ENCODE measurements at regions not wholly inside any gene's neighbourhood (a gene's known extent, or its start where the extent isn't known, plus 50 kb on each side); places are given as distances from the start of the nearest gene placed in this dataset.

DNA sequence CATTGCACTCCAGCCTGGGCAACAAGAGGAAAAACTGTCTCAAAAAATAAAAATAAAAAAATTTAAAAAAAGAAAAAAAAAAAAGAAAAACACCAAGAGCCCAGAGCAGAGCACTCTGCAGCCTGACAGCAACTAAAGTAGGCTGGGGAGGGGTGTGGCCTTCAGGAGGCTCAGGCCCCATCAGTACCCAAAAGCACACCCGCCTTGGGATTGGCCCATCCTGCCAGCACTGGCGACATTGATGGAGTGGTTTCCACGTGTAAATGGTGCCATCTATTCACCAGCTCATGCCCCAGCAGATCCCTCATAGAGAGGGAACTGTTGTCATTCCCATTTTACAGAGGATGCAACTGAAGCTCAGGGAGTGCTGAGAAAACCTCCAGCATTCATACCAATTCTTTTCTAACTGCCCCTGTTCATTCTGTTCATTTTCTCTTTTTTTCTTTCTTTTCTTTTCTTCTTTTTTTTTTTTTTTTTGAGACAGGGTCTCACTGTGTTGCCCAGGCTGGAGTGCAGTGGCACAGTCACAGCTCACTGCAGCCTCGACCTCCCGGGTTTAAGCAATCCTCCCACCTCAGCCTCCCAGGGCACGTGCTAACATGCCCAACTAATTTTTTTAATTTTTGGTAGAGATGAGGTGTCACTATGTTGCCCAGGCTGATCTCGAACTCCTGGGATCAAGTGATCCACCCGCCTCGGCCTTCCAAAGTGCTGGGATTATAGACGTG lies 89.3 kb downstream of the IRF2BPL start:
- peak overlapping the region; percentile 87 for H3K27ac ChIP-seq (ENCODE audit: low read length)
- no peaks in the 10 kb centered on the region for H3K9me3 ChIP-seq (replicated peaks; ENCODE audit: control insufficient read depth, low read depth, low read length)
- no peaks in the 10 kb centered on the region for H3K36me3 ChIP-seq (ENCODE audit: control insufficient read depth, insufficient read depth, low read length)
- peaks cover 70% of the 10 kb centered on the region for H3K4me1 ChIP-seq (ENCODE audit: control insufficient read depth, insufficient read depth, low read length)
- H3K27me3 ChIP-seq (ENCODE audit: control insufficient read depth, insufficient read depth, low read length), result no peaks in the 10 kb centered on the region
- H3K4me3 ChIP-seq (ENCODE audit: low read length), result no peak overlapping the region
- WGBS (ENCODE audit: insufficient coverage), result 75% methylated on average over 3 of the region's 10 CpGs
- DNase-seq, result no peak

DNA sequence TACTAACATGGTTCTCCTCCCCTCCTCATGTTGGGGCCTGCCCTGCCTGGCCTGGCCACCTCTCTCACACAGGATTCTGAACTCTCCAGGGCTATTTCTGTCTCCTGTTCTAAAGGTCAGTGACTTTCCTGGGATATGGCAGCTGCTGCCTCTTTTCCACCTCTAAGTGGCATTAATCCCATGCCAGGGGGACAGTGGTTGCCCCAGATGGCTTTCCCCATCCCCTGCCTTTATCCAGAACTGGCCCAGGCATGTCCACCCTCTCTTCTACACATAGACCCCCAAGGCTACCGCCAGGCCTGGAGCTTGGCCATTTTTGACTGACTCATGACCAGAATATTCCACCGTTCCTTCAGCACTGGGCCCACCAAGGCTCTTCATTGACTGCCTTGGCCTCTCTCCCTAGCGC lies 90.4 kb downstream of the IRF2BPL start:
- Histone ChIP-seq H3K36me3 (ENCODE audit: control insufficient read depth, insufficient read depth, low read length) (no peaks in the 10 kb centered on the region), H3K4me1 (ENCODE audit: control insufficient read depth, insufficient read depth, low read length) (peaks cover 70% of the 10 kb centered on the region), H3K9me3 (replicated peaks; ENCODE audit: control insufficient read depth, low read depth, low read length) (no peaks in the 10 kb centered on the region), H3K4me3 (ENCODE audit: low read length) (no peak overlapping the region), H3K27ac (ENCODE audit: low read length) (peak overlapping the region; percentile 92), H3K27me3 (ENCODE audit: control insufficient read depth, insufficient read depth, low read length) (no peaks in the 10 kb centered on the region)
- DNase-seq, result peak; percentile 38
- WGBS (ENCODE audit: insufficient coverage), result 50% methylated on average over 3 of the region's 3 CpGs

DNA sequence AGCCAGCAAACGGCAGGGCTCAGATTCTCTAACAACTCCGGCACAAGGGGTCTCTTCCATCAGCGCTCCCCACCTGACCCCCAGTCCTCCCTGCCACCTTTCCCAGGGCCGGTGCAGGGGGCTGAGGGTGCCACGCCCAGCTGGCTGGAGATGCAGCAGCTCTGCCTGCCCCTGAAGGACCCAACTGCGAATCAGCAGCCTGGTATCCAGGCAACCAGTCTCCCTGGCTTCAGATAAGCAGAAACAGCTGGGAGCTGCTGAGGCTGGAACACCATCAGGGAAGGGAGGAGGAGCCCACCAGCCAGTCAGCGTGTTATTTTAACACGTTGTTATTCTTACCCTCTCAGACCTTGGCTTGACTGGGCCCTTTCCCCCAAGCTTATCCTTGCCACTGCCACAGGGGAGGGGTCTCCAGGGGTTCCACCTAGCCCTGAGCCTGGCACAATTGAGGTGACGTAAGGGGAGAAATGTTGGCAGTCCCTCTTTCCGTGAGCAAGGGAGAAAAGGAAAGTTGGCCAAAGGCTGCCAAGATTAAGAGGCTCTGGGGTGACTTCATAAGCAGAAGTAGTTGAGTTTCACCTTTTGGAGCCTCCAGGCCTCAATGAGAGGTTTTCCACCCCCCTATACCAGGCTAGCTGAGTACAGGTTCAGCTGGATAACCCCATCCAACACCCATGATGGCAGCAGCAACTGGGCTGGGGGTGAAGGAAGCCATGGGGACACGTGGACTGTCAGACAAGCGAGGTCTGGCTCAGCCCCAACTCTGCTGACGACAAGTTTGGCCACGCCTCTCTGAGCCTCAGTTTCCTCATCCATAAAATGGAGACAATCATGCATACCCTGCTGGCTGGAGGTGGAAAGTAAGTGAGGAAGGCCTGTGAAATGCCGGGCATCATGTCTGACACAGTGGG lies 91.1 kb downstream of the IRF2BPL start:
- Histone ChIP-seq H3K4me3 (ENCODE audit: low read length) (no peak overlapping the region), H3K27me3 (ENCODE audit: control insufficient read depth, insufficient read depth, low read length) (no peaks in the 10 kb centered on the region), H3K4me1 (ENCODE audit: control insufficient read depth, insufficient read depth, low read length) (peaks cover 73% of the 10 kb centered on the region), H3K9me3 (replicated peaks; ENCODE audit: control insufficient read depth, low read depth, low read length) (no peaks in the 10 kb centered on the region), H3K27ac (ENCODE audit: low read length) (peak overlapping the region; percentile 92), H3K36me3 (ENCODE audit: control insufficient read depth, insufficient read depth, low read length) (no peaks in the 10 kb centered on the region)
- peak; percentile 98 for DNase-seq
- 42% methylated on average over 6 of the region's 15 CpGs for WGBS (ENCODE audit: insufficient coverage)

DNA sequence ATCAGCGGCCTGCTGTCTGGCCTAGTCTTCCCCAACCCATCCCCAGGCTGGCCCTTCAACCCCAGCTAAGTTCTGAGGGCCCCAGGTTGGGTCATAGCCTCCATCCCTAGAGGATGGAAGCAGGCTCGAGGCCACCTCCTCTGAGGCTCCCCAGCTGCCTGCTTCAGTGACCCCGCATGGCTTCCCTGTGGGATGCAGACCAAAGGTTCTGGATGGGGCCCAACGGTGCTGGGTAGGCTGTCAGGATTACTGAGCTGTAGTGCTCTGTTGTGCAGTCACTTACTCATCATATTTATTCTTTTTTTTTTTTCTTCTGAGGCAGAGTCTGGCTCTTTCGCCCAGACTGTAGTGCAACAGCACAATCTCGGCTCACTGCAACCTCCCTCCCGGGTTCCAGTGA lies 92.0 kb downstream of the IRF2BPL start:
- peak; percentile 41 for DNase-seq
- Histone ChIP-seq H3K27ac (ENCODE audit: low read length) (peak overlapping the region; percentile 92), H3K27me3 (ENCODE audit: control insufficient read depth, insufficient read depth, low read length) (no peaks in the 10 kb centered on the region), H3K36me3 (ENCODE audit: control insufficient read depth, insufficient read depth, low read length) (no peaks in the 10 kb centered on the region), H3K9me3 (replicated peaks; ENCODE audit: control insufficient read depth, low read depth, low read length) (no peaks in the 10 kb centered on the region), H3K4me3 (ENCODE audit: low read length) (no peak overlapping the region), H3K4me1 (ENCODE audit: control insufficient read depth, insufficient read depth, low read length) (peaks cover 73% of the 10 kb centered on the region)
- 63% methylated on average over 2 of the region's 7 CpGs for WGBS (ENCODE audit: insufficient coverage)

- no peaks in the 10 kb centered on the region for H3K36me3 ChIP-seq (ENCODE audit: control insufficient read depth, insufficient read depth, low read length)
- peaks cover 57% of the 10 kb centered on the region for H3K4me1 ChIP-seq (ENCODE audit: control insufficient read depth, insufficient read depth, low read length)
- no peak for DNase-seq
- H3K27me3 ChIP-seq (ENCODE audit: control insufficient read depth, insufficient read depth, low read length), result no peaks in the 10 kb centered on the region
- no peak overlapping the region for H3K4me3 ChIP-seq (ENCODE audit: low read length)
- H3K27ac ChIP-seq (ENCODE audit: low read length), result no peak overlapping the region
- 70% methylated on average over 3 of the region's 5 CpGs for WGBS (ENCODE audit: insufficient coverage)
- H3K9me3 ChIP-seq (replicated peaks; ENCODE audit: control insufficient read depth, low read depth, low read length), result no peaks in the 10 kb centered on the region
Measured at GRCh38 chr14:76933515-76933914, 95.0 kb downstream of the IRF2BPL start.

DNA sequence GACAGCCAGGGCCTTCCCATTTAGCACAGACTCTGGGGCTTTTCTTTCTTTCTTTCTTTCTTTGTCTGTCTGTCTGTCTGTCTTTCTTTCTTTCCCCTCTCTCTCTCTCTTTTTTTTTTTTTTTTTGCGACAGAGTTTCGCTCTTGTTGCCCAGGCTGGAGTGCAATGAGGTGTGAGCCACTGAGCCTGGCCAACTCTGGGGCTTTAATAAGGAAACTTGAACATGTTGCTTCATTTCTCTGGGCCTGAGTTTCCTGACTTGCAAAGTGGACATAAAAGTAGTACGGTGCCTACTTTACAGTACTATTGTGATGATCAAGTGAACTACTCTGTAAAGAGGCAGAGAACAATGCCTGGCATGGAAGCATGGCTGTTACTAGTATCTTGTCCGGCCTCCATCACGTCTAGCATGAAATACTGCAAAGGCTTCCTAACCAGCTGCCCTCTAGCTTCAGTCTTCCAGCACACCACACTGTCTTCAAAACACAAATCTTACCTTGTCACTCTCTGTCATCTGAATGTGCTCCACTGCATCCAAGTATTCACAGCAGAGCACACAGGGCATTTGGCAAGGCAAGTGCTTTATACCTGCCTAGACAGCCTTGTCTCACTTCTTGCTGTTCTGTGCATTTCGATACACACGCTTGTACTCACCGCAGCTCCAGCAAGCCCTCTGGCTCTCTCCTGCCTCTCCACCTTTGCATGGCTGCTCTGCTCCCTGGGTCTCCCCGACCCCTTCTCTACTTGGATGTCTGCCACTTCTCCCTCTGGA lies 96.7 kb downstream of the IRF2BPL start:
- H3K27me3 ChIP-seq (ENCODE audit: control insufficient read depth, insufficient read depth, low read length), result no peaks in the 10 kb centered on the region
- H3K36me3 ChIP-seq (ENCODE audit: control insufficient read depth, insufficient read depth, low read length), result no peaks in the 10 kb centered on the region
- H3K4me1 ChIP-seq (ENCODE audit: control insufficient read depth, insufficient read depth, low read length), result peaks cover 57% of the 10 kb centered on the region
- peak; percentile 38 for DNase-seq
- no peaks in the 10 kb centered on the region for H3K9me3 ChIP-seq (replicated peaks; ENCODE audit: control insufficient read depth, low read depth, low read length)
- H3K4me3 ChIP-seq (ENCODE audit: low read length), result no peak overlapping the region
- 52% methylated on average over 6 of the region's 9 CpGs for WGBS (ENCODE audit: insufficient coverage)
- no peak overlapping the region for H3K27ac ChIP-seq (ENCODE audit: low read length)

GRCh38 chr14:76930549-76930948 lies 98.0 kb downstream of the IRF2BPL start:
- no peak overlapping the region for H3K4me3 ChIP-seq (ENCODE audit: low read length)
- no peaks in the 10 kb centered on the region for H3K36me3 ChIP-seq (ENCODE audit: control insufficient read depth, insufficient read depth, low read length)
- 91% methylated on average over 8 of the region's 9 CpGs for WGBS (ENCODE audit: insufficient coverage)
- no peaks in the 10 kb centered on the region for H3K27me3 ChIP-seq (ENCODE audit: control insufficient read depth, insufficient read depth, low read length)
- no peak for DNase-seq
- no peaks in the 10 kb centered on the region for H3K9me3 ChIP-seq (replicated peaks; ENCODE audit: control insufficient read depth, low read depth, low read length)
- H3K4me1 ChIP-seq (ENCODE audit: control insufficient read depth, insufficient read depth, low read length), result peaks cover 59% of the 10 kb centered on the region
- H3K27ac ChIP-seq (ENCODE audit: low read length), result no peak overlapping the region

DNA sequence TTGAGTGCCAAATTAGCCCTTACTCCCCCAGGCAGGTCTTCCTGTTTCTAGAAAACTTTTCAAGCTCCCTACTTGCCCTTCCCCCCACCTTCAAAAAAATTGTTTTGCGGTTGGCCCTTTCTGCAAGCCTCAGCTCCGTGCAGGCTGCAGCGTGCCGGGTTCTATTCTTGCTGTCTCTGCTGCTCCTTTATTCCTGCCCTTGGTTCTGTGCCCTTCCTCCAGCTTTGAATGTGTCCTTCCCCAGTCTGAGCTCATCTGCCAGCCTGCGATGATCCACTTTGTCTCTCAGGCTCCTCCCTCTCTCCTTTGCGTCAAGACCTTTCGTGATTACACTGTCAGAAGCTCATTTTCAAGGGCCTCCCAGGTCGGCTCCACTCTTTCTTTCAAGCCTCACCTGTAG lies 98.6 kb downstream of the IRF2BPL start:
- H3K9me3 ChIP-seq (replicated peaks; ENCODE audit: control insufficient read depth, low read depth, low read length), result no peaks in the 10 kb centered on the region
- no peak overlapping the region for H3K4me3 ChIP-seq (ENCODE audit: low read length)
- H3K27me3 ChIP-seq (ENCODE audit: control insufficient read depth, insufficient read depth, low read length), result no peaks in the 10 kb centered on the region
- H3K27ac ChIP-seq (ENCODE audit: low read length), result no peak overlapping the region
- no peaks in the 10 kb centered on the region for H3K36me3 ChIP-seq (ENCODE audit: control insufficient read depth, insufficient read depth, low read length)
- DNase-seq, result peak; percentile 82
- 51% methylated on average over 7 of the region's 8 CpGs for WGBS (ENCODE audit: insufficient coverage)
- peaks cover 64% of the 10 kb centered on the region for H3K4me1 ChIP-seq (ENCODE audit: control insufficient read depth, insufficient read depth, low read length)

GRCh38 chr14:76927971-76928700 lies 100.4 kb downstream of the IRF2BPL start:
- WGBS (ENCODE audit: insufficient coverage), result 30% methylated on average over 2 of the region's 8 CpGs
- H3K9me3 ChIP-seq (replicated peaks; ENCODE audit: control insufficient read depth, low read depth, low read length), result no peaks in the 10 kb centered on the region
- H3K27ac ChIP-seq (ENCODE audit: low read length), result peak overlapping the region; percentile 52
- peak; percentile 58 for DNase-seq
- H3K36me3 ChIP-seq (ENCODE audit: control insufficient read depth, insufficient read depth, low read length), result no peaks in the 10 kb centered on the region
- H3K27me3 ChIP-seq (ENCODE audit: control insufficient read depth, insufficient read depth, low read length), result no peaks in the 10 kb centered on the region
- peaks cover 82% of the 10 kb centered on the region for H3K4me1 ChIP-seq (ENCODE audit: control insufficient read depth, insufficient read depth, low read length)
- no peak overlapping the region for H3K4me3 ChIP-seq (ENCODE audit: low read length)

Data from muscle of leg (tissue), 3 donors.